AG04450 (cell line): ENCODE measurements at regions not wholly inside any gene's neighbourhood (a gene's known extent, or its start where the extent isn't known, plus 50 kb on each side); places are given as distances from the start of the nearest gene placed in this dataset.

Source experiments
- CTCF ChIA-PET: fragments of 300-600, 350-600 bp; formaldehyde crosslinking; extraction: SDS; loops from one replicate; lab custom pipeline; 2022; ENCODE audit warnings: antibody characterized with exemption, inconsistent platforms; lab: Charles Lee
- POLR2A ChIA-PET: fragments of 350-600 bp; formaldehyde crosslinking; extraction: SDS; loops from one replicate; lab custom pipeline; 2021; ENCODE audit warnings: antibody characterized with exemption, inconsistent platforms; lab: Yijun Ruan, JAX
- DNase-seq: peaks from one replicate; pipeline ENCODE4 v3.0.0-alpha.2; 2011; ENCODE audit warnings: low read depth, low spot score
- H3K27ac ChIP-seq: one replicate; pipeline ENCODE4 v1.5.1; 2012; ENCODE audit warnings: low read depth, low read length, control low read depth
- H3K27me3 ChIP-seq: one replicate; pipeline ENCODE4 v1.6.0; 2012; ENCODE audit warnings: low read length; ENCODE audit not compliant: control insufficient read depth, insufficient read depth
- H3K4me3 ChIP-seq: 2 replicates; pipeline ENCODE4 v1.5.1; 2011; ENCODE audit warnings: mild to moderate bottlenecking, low read depth, low read length, control low read depth
- H3K9me3 ChIP-seq: 2 replicates; pipeline ENCODE4 v1.5.1; 2012; ENCODE audit warnings: low read length; ENCODE audit not compliant: control insufficient read depth, insufficient read depth
- CTCF ChIP-seq: IDR thresholded peaks from 2 replicates; pipeline ENCODE4 v1.5.1; 2011; ENCODE audit warnings: low read depth, low read length, control low read depth, inconsistent platforms

GRCh38 chr4:17165286-17165685 lies 266.8 kb upstream of the LDB2 start:
- ChIA-PET POLR2A (no interaction called here), CTCF (no interaction called here)
- DNase-seq: no peak
- no peak for TF ChIP-seq CTCF
- Histone ChIP-seq H3K27ac (no peak overlapping the region), H3K27me3 (no peaks in the 10 kb centered on the region), H3K4me3 (no peak overlapping the region), H3K9me3 (no peaks in the 10 kb centered on the region)

GRCh38 chr4:17164666-17165065 lies 266.2 kb upstream of the LDB2 start:
- CTCF ChIA-PET: interaction anchor here (0.7 kb wide), 1 partner anchor 99 kb away, joined by 4 read pairs; no protein-coding TSS in a partner anchor
- no peaks in the 10 kb centered on the region for H3K27me3 ChIP-seq
- TF ChIP-seq CTCF: no peak
- no peak overlapping the region for H3K4me3 ChIP-seq
- no peak for DNase-seq
- H3K9me3 ChIP-seq: no peaks in the 10 kb centered on the region
- POLR2A ChIA-PET: no interaction called here
- H3K27ac ChIP-seq: no peak overlapping the region

GRCh38 chr4:17163156-17163771 lies 264.8 kb upstream of the LDB2 start:
- TF ChIP-seq CTCF: no peak
- no peaks in the 10 kb centered on the region for H3K27me3 ChIP-seq
- no peak overlapping the region for H3K4me3 ChIP-seq
- DNase-seq: no peak
- ChIA-PET POLR2A (no interaction called here), CTCF (no interaction called here)
- H3K9me3 ChIP-seq: no peaks in the 10 kb centered on the region
- H3K27ac ChIP-seq: no peak overlapping the region

GRCh38 chr4:17157304-17157703 lies 258.9 kb upstream of the LDB2 start:
- no peaks in the 10 kb centered on the region for H3K27me3 ChIP-seq
- no peak overlapping the region for H3K27ac ChIP-seq
- no peak overlapping the region for H3K4me3 ChIP-seq
- no peaks in the 10 kb centered on the region for H3K9me3 ChIP-seq
- POLR2A ChIA-PET: no interaction called here
- CTCF ChIA-PET: no interaction called here
- DNase-seq: no peak
- no peak for TF ChIP-seq CTCF

GRCh38 chr4:17155486-17155885 lies 257.0 kb upstream of the LDB2 start:
- Histone ChIP-seq H3K4me3 (no peak overlapping the region), H3K9me3 (no peaks in the 10 kb centered on the region), H3K27me3 (no peaks in the 10 kb centered on the region), H3K27ac (no peak overlapping the region)
- POLR2A ChIA-PET: no interaction called here
- CTCF ChIA-PET: no interaction called here
- TF ChIP-seq CTCF: peak; percentile 28; the same call in 1 of the 2 replicates
- no peak for DNase-seq
